ENCODE measurements at regions not wholly inside any gene's neighbourhood (a gene's known extent, or its start where the extent isn't known, plus 50 kb on each side); places are given as distances from the start of the nearest gene placed in this dataset.

DNA sequence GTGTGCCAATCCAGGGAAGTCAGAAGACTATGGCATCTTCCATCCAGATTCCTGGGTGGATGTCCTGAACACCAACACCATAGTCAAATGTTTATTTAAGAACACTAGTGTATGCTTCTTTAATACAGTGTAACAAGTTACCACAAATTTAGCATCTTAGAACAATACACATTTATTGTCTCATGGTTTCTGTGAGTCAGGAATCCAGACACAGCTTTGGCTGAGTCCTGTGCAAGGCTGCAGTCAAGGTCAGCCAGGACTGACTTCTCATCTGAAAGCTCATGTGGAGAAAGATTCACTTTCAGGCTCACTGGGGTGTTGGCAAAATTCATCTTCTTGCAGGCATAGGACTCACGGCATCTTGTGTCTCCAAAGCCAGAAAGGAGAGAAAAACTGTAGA, 143.4 kb downstream of the ANXA2 start:
- Histone ChIP-seq H3K27me3 (no peaks in the 10 kb centered on the region), H3K4me1 (no peaks in the 10 kb centered on the region), H3K36me3 (no peaks in the 10 kb centered on the region), H3K27ac (no peak overlapping the region), H3K4me3 (no peak overlapping the region), H3K9me3 (no peaks in the 10 kb centered on the region)
- no peak for DNase-seq
- TF ChIP-seq, protein P1, sequence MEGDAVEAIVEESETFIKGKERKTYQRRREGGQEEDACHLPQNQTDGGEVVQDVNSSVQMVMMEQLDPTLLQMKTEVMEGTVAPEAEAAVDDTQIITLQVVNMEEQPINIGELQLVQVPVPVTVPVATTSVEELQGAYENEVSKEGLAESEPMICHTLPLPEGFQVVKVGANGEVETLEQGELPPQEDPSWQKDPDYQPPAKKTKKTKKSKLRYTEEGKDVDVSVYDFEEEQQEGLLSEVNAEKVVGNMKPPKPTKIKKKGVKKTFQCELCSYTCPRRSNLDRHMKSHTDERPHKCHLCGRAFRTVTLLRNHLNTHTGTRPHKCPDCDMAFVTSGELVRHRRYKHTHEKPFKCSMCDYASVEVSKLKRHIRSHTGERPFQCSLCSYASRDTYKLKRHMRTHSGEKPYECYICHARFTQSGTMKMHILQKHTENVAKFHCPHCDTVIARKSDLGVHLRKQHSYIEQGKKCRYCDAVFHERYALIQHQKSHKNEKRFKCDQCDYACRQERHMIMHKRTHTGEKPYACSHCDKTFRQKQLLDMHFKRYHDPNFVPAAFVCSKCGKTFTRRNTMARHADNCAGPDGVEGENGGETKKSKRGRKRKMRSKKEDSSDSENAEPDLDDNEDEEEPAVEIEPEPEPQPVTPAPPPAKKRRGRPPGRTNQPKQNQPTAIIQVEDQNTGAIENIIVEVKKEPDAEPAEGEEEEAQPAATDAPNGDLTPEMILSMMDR (IDR thresholded peaks at IDR 0.05), result no peak
- TF ChIP-seq POLR2A (IDR thresholded peaks at IDR 0.05), result no peak

DNA sequence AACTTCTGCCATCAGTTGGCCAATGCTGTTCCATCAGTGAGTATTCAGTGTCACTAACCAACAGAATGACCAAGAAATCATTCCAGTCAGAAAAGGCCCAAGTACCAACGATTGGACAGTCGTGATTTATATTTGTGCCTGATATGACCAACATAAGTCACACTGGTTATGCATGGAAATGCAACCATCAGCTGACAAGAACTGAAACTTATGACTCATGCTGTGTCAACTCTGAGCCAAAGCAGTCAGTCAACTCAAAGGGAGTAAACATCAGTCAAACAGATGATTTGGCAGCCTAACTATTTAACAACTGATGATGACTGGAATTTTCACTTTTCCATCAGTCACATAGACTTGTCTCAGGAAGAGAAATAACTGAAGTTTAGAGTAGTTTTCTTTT, 142.4 kb downstream of the ANXA2 start:
- no peak overlapping the region for H3K4me3 ChIP-seq
- DNase-seq, result peak in 1 of 3 donors; percentile 47
- no peaks in the 10 kb centered on the region for H3K27me3 ChIP-seq
- TF ChIP-seq POLR2A (IDR thresholded peaks at IDR 0.05), result no peak
- TF ChIP-seq, protein P1 (IDR thresholded peaks at IDR 0.05), result no peak
- no peaks in the 10 kb centered on the region for H3K4me1 ChIP-seq
- H3K36me3 ChIP-seq, result no peaks in the 10 kb centered on the region
- H3K9me3 ChIP-seq, result no peaks in the 10 kb centered on the region
- H3K27ac ChIP-seq, result no peak overlapping the region

DNA sequence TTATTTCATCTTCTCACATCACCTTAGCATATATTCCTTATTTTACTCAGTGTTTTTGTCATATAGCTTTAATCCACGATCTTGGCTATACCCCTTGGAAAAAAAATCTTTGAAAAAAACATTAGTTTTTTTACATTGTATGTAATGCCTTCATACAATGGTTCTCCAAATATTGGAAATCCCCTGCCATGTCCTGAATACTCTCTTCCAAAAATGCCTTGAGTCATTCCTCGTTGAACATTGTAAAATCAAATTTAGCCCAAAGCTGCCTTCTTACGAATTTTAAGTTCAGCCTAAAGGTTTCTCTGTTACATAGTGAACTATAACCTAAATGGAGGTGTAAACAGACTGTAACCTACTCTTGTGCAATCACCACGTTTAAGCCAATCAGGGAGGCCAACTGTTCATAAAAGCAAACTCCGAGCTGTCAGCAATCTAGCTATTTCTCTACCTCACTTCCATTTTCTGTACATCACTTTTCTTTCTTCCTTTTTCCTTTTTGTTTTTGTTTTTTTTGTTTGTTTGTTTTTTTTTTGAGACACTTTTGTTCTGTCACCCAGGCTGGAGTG, 140.1 kb downstream of the ANXA2 start:
- Histone ChIP-seq H3K4me3 (no peak overlapping the region), H3K36me3 (no peaks in the 10 kb centered on the region), H3K4me1 (no peaks in the 10 kb centered on the region), H3K27me3 (no peaks in the 10 kb centered on the region), H3K9me3 (no peaks in the 10 kb centered on the region), H3K27ac (no peak overlapping the region)
- no peak for DNase-seq
- no peak for TF ChIP-seq POLR2A (IDR thresholded peaks at IDR 0.05)
- TF ChIP-seq, protein P1 (IDR thresholded peaks at IDR 0.05), result no peak

DNA sequence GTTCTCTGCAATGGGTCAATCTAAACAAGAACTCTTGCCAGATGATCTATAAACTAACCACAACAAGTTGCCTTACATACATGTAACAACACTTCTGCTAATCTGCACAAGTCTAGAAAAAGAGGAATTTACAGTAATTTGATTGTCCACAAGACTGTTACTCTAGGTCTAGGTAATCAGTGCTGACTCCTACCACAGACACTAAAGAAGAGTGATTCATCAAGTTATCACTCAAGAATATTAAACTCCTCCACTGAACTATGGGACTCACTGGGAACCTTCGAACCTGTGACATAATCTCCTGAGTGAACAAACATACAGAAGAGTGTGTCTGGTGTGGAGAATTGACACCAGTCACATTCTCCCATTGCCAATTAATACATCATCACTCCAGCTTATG, 138.3 kb downstream of the ANXA2 start:
- Histone ChIP-seq H3K9me3 (no peaks in the 10 kb centered on the region), H3K27me3 (no peaks in the 10 kb centered on the region), H3K4me3 (no peak overlapping the region), H3K36me3 (no peaks in the 10 kb centered on the region), H3K4me1 (no peaks in the 10 kb centered on the region), H3K27ac (no peak overlapping the region)
- TF ChIP-seq POLR2A (IDR thresholded peaks at IDR 0.05), result no peak
- TF ChIP-seq, protein P1 (IDR thresholded peaks at IDR 0.05), result no peak
- DNase-seq, result no peak

DNA sequence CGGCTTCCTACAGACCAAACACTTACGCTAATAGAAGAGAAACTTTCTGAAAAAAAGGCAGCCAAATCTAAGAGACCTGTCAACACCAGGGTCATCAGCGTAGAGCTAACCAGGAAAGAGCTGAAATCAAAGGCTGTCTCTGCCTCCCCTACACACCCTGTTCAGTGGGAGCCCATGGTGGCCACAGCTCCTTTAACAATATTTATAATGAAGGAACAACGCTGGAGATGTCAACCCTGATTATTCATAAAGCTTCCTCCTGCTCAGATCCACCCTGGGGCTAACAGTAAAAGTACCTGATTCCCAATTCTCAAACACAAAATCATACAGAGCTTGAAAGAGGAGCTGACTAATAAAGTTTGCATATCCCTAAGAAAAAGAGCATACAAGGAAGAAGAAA, 133.7 kb downstream of the ANXA2 start:
- no peak overlapping the region for H3K4me3 ChIP-seq
- no peaks in the 10 kb centered on the region for H3K36me3 ChIP-seq
- H3K27me3 ChIP-seq, result no peaks in the 10 kb centered on the region
- DNase-seq, result no peak
- no peaks in the 10 kb centered on the region for H3K4me1 ChIP-seq
- no peaks in the 10 kb centered on the region for H3K9me3 ChIP-seq
- no peak overlapping the region for H3K27ac ChIP-seq
- TF ChIP-seq, protein P1 (IDR thresholded peaks at IDR 0.05), result no peak
- TF ChIP-seq POLR2A (IDR thresholded peaks at IDR 0.05), result no peak

DNA sequence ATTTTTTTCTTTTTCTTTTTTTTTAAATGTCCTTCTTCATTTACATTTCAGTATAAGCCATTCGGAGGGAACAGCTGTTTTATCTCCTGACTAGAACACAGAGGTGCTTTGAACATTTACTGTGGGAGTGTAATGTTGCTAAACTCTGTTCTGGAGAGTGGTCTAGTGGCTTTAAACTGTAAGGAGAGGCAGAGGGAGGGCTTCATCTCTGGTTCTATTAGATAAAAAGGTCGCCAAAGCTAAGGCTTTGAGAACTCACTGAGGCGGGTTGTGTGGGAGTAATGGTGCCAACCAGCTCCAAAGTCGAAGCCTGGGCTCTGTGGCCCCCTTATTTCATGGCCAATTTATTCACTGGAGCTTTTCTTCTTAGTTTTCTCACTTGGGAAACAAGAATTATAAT, 133.2 kb downstream of the ANXA2 start:
- no peak overlapping the region for H3K4me3 ChIP-seq

More for the DNA sequence above, 133.2 kb downstream of the ANXA2 start:
- TF ChIP-seq, protein P1 (IDR thresholded peaks at IDR 0.05), result no peak
- no peak for TF ChIP-seq POLR2A (IDR thresholded peaks at IDR 0.05)
- Histone ChIP-seq H3K27me3 (no peaks in the 10 kb centered on the region), H3K4me1 (no peaks in the 10 kb centered on the region), H3K27ac (no peak overlapping the region), H3K36me3 (no peaks in the 10 kb centered on the region), H3K9me3 (no peaks in the 10 kb centered on the region)
- DNase-seq, result no peak
